Astrocyte of the hippocampus (primary cell): ENCODE measurements at regions not wholly inside any gene's neighbourhood (a gene's known extent, or its start where the extent isn't known, plus 50 kb on each side); places are given as distances from the start of the nearest gene placed in this dataset.
"Not testable (repeated sequence)": the region's sequence is repeated elsewhere in the genome, so short reads cannot be mapped to it uniquely, and the experiment has no call there.

Experiments
- DNase-seq: peaks from one replicate; pipeline ENCODE4 v3.0.0; 2011; ENCODE audit warnings: low read depth, low spot score

DNA sequence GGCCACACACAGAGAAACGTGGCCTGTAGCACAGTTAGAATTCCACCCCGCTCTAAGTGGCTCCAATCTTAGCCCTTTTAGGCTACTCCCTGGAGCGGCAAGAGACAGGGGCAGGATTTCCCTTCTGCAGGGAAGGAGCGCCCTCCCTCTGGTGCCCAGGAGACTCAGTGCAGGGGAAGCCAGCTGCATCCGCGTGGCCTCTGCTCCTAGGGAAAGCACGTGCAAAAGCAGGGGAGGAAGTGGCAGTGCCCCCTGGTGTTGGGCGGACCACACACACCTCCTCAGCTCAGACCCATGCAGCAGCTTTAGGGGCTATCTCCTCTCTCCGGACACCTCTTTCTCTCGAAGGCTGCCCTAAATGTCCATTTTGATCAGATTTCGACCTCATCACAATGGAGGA lies 50.0 kb downstream of the SPRING1 start:
- peak; percentile 11 for DNase-seq

DNA sequence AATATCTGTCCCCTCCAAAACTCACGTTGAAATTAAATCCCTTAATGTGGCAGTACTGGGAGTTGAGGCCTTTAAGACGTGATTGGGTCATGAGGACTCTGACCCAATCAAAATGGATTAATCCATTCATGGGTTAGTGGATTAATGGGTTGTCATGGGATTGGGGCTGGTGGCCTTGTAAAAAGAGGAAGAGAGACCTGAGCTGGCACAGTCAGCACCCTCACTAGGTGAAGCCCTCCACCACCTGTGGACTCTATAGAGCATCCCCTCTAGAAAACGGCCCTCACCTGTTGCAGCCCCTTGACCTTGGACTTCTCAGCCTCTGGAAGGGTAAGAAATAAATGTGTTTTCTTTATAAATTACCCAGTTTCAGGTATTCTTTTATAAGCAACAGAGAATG lies 53.0 kb downstream of the SPRING1 start:
- no peak for DNase-seq

DNA sequence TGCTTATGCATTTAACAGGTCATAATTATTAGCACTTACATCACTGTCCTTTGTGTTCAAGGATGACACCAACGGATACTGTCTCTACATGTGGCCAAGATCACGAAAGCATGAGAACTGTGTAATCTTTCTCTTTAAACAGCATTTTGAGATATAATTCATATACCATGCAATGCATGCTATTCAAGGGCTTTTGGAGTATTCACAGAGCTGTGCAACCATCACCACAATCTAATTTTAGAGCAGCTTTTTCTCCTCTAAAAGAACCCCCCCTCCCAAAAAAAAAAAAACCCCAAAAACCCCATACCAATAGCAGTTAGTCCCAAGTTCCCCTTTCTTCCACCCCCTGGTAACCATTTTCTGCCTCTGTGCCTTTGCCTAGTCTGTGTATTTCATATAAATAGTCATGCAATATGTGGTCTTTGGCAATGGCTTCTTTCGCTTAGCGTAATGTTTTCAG lies 60.6 kb downstream of the SPRING1 start:
- DNase-seq, result no peak

DNA sequence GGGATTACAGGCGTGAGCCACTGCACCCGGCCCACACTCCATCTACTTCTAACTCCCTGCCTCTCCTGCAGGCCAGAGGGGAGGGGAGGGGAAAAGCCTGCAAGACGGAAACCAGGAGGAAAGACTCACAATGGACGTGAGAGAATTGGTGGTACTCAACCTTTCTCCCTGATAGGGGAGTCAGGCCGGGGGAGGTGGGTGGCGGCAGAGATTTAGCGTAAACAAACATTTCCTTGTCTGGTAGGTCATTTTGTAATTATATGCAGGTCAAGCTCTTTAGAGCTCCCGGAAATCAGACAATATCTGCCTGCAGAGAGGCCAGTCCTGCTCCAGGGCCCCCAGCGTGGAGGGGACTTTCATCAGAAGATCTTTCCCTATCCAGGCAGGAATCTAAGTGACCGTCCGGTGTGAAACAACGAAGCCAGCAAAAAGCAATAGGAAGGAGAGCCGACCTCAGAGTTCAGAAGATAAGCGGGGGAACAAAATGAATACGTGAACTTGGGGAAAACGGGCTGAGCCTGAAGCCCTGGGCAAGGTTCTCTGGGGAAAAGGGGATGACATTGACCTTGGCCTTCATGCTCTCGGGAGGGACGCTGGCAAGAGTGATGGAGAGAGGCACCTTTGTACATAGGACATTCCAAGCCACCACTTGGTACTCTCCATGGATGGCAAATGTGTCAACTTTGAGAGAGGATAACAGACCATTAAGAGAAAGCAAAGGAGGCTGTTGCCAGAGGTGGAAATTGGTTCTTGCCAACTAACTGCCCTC lies 62.3 kb downstream of the SPRING1 start:
- DNase-seq, result no peak

DNA sequence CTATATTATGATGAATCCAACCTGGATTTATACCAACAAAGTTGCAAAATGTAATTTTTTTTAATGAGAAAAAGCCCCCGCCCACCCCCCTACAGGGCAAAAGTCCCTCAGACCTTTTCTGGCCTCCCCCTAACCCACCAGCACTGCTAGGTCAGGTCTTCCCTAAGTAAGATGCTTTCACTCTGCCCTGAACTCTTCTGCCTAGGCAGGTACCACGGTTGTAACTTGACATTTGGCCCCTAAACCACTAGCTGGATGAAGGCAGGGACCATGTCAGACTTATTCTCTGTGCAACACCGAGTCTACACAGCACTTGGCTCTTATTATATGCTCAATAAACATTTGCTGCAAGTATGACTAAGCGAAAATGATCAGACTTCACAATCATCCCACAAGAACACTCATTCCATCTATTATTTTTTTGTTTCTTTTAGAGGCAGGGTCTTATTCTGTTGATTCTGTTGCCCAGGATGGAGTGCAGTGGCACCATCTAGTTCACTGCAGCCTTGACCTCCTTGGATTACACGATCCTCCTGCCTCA lies 63.2 kb downstream of the SPRING1 start:
- no peak for DNase-seq

DNA sequence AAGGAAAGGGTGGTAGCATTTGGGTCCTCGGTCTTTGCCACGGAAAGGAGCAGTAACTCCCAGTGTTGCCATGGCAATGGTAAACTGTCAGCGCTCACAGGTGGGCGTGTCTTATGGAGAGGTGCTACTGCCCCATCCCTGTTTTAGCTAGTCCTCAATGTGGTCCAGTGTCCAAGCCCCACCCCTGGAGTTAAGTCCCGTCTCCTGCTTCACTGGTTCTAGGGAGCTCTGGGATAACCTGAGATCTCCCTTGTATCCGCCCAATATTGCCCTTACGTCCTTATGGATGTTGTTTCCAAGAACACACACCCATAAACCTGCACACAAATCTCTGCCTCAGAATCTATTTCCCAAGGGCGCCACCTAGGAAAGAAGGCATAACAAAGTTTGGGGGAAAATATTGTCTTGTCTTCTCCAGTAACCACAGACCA lies 64.2 kb downstream of the SPRING1 start:
- DNase-seq, result no peak

DNA sequence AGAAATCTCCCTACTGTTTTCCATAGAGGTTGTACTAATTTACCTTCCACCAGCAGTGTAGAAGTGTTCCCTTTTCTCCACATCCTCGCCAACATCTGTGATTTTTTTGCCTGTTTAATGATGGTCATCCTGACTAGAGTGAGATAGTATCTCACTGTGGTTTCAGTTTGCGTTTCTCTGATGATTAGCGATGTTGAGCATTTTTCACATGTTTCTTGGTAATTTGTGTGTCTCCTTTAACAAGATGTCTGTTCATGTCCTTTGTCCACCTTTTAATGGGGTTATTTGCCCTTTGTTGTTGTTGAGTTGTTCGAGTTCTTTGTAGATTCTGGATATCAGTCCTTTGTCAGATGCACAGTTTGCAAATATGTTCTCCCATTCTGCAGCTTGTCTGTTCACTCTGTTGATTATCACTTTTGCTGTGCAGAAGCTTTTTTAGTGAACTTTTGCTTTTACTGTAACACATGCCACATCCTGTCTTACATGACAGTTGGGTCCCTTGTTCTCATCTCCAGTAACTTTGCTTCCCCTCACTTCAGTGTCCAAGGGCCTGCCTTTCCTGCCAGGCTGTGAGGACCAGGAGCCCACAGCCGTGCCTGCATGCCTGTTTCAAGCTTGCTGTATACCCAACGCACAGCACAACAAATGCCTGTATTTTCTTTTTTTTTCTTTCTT lies 64.9 kb downstream of the SPRING1 start:
- DNase-seq, result no peak

DNA sequence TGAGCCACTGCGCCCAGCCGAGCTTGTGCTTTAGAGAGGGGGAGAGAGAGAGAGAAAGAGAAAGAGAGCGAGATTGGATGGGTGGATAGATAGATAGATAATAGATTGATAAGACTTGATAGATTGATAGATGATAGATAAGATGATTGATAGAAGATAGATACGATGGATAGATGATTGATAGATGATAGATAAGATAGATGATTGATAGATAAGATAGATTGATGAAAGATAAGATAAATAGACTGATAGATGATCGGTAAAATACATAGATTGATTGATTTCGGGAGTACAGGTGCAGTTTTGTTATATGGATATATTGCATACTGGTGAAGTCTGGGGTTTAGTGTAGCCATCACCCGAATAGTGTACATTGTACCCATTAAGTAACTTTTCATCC lies 65.9 kb downstream of the SPRING1 start:
- no peak for DNase-seq

DNA sequence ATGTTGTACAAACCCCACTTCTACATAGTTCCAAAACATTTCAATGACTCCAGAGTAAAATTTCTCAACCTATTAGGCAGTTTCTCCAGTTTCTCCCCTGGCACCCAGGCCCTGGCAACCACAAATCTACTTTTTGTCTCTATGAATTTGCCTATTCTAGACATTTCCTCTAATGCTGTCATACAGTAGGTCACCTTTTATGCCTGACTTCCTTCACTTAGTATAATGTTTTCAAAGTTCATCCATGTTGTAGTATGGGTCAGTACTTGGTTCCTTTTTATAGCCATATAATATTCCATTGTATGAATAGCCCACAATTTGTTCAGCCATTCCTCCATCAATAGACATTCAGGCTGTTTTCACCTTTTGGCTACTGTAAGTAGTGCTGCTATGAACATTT lies 67.0 kb downstream of the SPRING1 start:
- no peak for DNase-seq

DNA sequence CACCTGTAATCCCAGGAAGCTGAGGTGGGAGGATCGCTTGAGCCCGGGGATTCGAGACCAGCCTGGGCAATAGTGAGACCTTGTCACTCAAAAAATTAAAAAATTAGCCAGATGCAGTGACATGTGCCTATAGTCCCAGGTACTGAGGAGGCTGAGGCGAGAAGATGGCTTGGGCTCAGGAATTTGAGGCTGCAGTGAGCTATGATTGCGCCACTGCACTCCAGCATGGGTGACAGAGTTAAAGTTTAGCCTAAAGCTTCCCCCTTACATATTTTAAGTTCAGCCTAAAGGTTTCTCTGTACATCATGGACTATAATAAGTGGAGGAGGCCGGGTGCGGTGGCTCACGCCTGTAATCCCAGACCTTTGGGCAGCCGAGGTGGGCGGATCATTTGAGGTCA lies 70.1 kb downstream of the SPRING1 start:
- DNase-seq, result no peak

DNA sequence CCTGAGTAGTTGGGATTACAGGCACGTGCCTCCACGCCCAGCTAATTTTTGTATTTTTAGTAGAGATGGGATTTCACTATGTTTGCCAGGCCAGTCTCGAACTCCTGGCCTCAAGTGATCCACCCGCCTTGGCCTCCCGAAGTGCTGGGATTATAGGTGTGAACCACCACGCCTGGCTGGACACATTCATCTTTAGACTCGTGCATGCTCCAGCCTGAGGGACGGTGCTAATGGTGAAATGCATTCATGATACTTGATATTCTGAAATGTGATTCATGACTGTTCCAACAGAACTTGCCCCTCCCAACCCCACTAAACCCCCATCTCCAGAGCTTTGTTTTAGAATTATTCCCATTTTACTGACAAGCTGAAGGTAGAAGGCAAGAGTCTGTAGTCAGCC lies 71.0 kb downstream of the SPRING1 start:
- DNase-seq, result not testable (repeated sequence)

DNA sequence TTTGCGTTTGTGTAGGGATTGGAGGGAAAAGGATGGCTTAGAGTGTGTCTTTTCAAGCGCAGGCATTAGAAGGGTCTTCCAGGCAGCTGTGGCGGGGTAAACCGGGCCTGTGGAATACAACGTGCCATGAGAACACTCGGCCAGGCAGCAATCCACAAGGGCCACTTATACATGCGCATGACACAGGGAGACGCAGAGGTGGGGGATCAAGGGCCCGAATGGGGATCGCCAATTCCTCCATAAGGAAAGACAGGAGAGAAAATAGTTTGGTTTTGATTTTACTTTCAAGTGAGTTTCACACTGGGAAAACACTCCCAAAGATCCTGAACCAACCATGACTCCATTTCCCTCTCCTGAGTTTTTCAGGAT lies 71.6 kb downstream of the SPRING1 start:
- DNase-seq, result no peak

DNA sequence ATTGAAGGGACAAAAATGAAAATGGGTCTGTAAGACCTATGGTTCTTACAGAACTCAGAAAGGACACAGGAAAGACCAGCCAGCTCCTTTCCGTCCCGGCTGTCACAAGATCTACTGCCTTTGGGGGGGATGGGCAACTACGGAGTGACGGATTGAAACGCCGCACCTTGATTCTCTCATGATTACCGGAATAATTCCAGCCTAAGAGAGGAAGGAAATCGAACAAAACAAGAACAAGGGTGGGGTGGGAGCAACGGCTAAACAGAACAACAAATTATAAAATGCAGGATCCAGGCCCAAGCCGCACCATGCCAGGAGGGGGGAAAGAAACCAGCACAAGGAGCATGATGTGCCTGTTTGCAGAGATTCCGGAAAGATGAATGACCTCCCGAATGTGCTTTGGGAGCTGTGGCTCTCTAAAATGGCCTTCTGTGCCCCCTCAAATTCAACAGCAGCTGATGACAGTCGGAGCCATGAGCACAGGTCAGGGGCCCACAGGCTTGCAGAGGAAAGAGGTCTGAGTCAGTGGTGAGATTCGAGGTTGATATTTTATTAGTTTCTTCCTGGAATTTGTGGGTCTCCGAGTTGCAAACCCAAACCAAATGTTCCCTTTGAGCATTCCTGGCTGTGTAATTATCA lies 72.1 kb downstream of the SPRING1 start:
- no peak for DNase-seq

DNA sequence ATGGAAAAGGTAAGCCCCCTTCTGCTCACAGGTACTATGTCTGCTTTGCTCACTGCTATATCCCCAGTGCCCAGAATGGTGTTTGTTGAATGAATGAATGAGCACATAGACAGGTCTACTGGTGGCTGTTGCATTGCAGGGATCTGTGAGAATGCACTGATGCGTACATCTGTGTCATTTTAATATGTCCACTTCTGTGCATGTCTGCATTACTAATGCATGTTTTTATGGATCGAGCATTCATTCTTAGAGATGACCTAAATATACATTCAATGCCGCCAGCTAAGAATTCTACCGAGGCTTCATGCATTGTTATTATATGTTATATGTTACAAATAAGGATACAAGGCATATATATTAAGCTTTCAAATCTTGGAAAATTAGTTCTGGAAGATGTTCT lies 73.8 kb downstream of the SPRING1 start:
- DNase-seq, result no peak

DNA sequence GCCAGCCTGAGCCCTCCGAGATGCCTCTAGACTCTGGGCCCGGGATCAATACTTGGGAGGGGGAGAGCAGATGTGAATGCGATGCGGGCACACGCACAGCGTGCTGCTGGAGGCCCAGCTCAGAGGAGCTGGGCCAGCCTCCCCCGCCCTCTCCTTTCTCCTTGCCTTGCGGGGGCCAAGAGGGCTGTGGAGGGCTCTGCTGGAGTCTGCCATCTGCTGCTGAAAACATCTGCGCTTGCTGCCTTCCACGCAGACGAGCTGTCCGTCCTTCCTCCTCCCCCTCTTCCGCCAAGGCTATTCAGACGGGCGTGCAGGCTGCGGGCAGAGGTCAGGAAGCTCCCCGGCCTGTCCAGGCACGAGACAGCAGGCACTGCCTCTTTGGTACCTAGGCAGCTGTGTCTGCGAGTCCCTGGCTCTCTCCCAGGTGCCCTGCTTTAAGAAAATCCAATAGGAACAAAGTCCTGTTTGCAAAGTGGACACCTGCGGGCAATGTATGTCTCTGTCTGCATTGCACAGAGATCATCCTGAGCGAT lies 75.2 kb downstream of the SPRING1 start:
- DNase-seq, result peak; percentile 23

DNA sequence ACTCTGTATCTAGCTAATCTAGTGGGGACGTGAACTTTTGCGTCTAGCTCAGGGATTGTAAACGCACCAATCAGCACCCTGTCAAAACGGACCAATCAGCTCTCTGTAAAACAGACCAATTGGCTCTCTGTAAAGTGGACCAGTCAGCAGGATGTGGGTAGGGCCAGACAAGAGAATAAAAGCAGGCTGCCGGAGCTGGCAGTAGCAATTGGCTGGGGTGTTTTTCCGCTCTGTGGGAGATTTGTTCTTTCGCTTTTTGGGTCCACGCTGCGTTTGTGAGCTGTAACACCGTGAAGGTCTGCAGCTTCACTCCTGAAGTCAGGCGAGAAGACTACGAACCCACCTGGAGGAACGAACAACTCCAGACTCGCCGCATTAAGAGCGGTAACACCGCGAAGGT lies 76.5 kb downstream of the SPRING1 start:
- no peak for DNase-seq

DNA sequence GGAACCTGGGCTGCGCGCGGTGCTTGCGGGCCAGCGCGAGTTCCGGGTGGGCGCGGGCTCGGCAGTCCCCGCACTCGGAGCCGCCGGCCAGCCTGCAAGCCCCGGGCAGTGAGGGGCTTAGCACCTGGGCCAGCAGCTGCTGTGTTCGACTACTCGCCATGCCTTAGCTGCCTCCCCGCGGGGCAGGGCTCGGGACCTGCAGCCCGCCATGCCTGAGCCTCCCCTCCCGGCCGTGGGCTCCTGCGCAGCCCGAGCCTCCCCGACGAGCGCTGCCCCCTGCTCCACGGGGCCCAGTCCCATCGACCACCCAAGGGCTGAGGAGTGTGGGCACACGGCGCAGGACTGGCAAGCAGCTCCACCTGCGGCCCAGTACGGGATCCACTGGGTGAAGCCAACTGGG lies 77.1 kb downstream of the SPRING1 start:
- DNase-seq, result not testable (repeated sequence)

DNA sequence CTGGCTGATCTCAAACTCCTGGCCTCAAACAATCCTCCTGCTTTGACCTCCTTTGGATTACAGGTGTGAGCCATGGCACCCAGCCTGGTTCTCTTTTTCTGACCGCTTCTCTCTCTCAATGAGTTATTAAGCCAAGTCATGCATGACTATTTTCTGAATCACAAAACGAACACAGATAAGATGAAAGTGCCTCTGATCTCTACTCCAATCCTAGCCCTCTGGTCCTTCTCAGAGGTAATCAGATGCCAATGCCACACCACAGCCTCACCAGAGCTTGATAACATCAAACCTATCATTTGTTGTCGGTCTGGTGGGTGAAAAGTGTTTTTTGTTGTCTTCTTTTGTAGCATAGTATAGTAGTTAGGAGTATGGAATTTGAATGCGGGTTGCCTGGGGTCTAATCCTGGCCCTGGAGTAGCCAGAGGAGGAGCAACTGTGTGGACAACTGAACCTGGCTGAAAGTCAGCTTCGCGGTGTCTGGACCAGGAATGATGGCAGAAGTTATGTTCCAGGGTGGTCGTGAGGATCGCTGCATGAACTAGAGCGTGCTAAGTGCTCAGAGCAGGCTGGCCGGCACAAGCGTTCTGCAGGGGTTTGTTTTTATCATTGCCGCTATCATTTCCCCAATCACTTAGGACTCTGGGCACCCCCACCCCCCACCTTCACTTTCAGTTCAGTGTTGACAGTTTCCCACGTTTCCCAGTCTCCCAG lies 77.9 kb downstream of the SPRING1 start:
- DNase-seq, result peak; percentile 53

DNA sequence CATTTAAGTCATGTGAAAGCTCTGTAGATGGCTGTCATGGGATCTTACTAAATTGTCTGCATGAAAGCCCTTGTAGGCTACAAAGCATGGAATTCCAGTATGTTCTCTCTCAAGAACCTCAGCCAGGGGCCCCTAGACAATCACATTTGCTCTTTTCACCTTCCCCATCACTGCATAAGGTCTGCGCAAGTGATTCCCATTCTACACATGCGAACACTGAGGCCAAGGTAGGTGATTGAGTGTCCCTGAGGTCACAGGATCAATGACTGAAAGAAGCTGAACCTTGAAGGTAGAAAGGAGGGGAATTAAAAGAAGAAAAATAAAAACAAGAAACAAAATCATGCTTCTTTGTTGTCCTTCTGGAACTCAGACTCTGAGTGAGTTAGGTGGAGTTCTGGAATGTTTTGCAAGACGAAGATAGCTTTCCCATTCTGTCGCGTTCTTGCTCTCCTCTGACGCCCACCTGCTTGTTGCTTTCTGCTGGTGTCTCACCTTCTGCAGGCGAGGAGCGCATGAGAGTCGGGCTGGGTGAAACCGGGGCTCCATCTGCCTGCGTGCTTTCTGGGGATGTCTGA lies 79.9 kb downstream of the SPRING1 start:
- no peak for DNase-seq

DNA sequence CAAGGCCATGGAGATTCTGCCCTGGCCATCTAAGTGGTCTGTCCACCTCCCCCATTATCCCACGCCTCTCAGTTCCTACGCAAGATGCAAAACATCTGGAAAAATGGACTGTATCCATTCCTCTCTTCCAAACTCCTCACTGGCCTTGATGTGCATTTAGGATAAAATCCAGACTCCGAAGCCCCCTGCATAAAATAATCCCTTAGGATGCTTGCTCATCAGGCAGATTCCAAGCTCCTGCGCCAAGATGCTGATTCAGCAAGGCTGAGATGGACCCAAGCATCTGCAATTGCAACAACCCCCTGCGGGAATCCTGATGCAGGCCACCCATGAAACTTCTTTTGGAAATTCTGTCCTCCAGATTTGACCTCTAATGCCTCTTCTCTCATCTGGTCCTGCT lies 81.6 kb downstream of the SPRING1 start:
- DNase-seq, result no peak

DNA sequence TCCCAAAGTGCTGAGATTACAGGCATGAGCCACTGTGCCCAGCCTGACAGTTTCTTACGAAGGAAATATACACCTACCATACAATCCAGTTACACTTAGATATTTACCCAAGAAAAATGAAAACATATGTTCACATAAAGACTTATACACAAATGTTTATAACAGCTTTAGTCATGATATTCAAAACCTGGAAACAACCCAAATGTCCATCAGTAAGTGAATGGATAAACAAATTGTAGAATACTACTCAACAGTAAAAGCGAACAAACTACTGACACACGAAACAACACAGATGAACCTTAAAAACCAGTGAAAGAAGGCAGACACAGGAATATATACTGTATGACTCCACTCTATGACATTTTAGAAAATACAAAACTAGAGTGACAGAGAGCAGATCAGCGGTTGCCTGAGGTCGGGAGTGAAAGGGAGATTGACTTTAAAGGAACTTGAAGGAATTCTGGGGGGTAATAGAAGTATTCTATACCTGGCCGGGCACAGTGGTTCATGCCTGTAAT lies 83.6 kb downstream of the SPRING1 start:
- no peak for DNase-seq
